RPMI7951 (cell line): ENCODE measurements at regions not wholly inside any gene's neighbourhood (a gene's known extent, or its start where the extent isn't known, plus 50 kb on each side); places are given as distances from the start of the nearest gene placed in this dataset.
"Not testable (repeated sequence)": the region's sequence is repeated elsewhere in the genome, so short reads cannot be mapped to it uniquely, and the experiment has no call there.

Source experiments
- DNase-seq: peaks from one replicate; pipeline ENCODE4 v3.0.0-alpha.2; 2012; ENCODE audit warnings: low read depth

DNA sequence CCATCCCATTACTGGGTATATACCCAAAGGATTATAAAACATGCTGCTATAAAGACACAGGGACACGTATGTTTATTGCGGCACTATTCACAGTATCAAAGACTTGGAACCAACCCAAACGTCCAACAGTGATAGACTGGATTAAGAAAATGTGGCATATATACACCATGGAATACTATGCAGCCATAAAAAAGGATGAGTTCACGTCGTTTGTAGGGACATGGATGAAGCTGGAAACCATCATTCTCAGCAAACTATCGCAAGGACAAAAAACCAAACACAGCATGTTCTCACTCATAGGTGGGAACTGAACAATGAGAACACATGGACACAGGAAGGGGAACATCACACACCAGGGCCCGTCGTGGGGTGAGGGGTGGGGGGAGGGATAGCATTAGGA, 106.1 kb downstream of the CHD1L start:
- DNase-seq, result not testable (repeated sequence)

- no peak for DNase-seq
Observed at GRCh38 chr1:147349533-147349932, 107.0 kb downstream of the CHD1L start.

GRCh38 chr1:147351140-147351835, 108.8 kb downstream of the CHD1L start:
- DNase-seq, result no peak

DNA sequence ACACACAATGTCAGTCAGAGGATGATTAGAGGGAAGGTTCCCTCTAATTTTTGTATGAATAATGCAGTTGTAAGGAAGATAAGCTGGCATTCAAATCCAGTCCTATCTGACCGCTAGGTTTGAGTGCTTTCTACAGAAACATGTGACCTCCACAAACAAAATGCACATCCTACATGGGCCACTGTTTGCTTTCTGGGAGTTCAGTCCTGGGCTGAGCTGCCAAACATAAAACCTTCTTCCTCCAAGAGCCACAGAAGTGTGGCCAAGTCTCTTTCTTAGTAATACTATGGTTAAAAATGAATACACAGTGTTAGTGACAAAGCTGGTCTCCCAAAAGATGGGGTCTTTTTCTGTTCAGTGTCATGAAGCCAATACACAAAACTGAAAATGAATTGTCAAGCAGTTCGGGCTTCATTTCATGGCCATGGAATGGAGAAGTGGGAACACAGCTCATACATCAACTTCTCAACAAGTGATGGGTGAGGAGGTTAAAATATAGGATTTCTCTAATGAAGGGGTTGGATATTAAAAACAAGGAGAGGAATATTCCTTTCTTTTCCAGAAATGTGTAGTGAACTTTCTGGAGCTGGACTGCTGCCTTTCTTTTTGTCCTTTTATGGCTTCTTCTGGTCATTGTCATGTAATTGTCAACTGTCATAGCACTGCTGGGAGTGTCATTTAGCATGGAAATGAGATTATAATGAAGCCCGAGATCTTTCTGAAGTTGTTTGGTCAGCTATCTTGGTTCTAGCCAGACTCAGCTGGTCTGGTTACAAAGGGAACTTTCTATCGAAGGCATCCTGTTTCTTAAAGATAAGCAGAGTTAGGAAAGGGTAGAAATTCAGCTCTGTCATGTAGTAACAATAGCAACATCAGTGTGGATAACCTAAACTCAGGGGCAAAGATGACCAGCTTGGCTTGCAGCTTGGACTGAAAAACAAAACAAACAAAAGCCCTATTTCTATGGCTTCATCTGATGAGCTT, 135.1 kb downstream of the CHD1L start:
- no peak for DNase-seq

DNA sequence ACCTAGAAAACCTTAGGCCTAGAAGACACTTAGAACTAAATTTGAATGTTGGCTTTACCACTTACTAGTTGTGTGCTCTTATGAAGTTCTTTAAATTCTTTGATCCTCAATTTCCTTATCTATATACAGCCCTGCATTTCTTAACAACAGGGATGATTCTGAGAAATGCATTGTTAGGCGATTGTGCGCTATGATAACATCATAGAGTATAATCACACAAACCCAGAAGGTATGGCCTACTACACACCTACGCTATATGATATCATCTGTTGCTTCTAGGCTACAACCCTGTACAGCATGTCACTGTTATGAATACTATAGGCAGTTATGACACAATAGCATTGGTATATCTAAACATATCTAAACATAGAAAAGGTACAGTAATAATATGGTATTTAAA, 137.4 kb downstream of the CHD1L start:
- no peak for DNase-seq

- no peak for DNase-seq
Observed at GRCh38 chr1:147384804-147385203, 142.3 kb downstream of the CHD1L start.

DNA sequence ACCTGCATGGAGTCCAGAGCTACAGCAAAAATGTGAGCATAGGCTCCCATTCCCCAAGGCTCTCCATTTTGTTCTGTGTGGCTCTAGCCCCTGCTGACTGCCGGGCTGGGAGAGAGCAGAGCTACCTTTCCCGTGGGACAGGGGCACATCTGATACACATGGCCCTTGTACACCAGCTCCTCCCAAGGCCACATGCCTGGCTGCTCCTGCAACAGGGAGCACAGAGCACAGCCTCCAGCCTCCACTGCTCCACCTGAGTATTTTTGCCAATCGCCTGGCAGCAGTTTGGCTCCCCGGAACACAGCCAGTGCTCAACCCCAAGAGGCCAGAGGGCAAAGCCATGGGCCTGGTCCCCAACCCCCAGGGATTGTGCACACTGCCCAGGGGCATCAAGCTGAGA, 146.5 kb downstream of the CHD1L start:
- no peak for DNase-seq

GRCh38 chr1:147389532-147390184, 147.2 kb downstream of the CHD1L start:
- peak; percentile 49 for DNase-seq

DNA sequence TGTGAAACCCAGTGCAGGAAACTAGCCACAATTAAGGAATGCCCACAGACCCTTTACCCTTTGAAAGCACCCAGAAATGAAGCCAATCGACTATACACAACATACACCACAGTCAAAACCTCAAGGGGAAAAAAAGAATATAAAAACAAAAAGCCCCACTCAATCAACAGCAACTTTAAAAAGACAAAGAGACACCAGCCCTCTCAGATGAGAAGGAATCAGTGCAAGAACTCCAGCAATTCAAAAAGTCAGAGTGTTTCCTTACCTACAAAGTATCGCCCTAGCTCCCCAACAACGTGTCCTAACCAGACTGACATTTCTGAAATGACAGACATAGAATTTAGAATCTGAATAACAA, 147.7 kb downstream of the CHD1L start:
- no peak for DNase-seq

DNA sequence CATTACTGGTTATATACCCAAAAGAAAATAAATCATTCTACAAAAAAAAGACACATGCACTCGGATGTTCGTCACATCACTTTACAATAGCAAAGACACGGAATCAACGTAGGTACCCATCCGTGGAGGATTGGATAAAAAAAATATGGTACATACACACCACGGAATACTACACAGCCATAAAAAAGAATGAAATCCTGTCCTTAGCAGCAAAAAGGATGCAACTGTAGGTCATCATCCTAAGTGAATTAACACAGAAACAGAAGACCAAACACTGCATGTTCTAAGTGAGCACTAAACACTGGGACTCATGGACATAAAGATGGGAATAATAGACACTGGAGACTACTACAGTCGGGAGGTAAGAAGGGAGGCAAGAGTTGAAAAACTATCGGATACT, 148.6 kb downstream of the CHD1L start:
- no peak for DNase-seq

DNA sequence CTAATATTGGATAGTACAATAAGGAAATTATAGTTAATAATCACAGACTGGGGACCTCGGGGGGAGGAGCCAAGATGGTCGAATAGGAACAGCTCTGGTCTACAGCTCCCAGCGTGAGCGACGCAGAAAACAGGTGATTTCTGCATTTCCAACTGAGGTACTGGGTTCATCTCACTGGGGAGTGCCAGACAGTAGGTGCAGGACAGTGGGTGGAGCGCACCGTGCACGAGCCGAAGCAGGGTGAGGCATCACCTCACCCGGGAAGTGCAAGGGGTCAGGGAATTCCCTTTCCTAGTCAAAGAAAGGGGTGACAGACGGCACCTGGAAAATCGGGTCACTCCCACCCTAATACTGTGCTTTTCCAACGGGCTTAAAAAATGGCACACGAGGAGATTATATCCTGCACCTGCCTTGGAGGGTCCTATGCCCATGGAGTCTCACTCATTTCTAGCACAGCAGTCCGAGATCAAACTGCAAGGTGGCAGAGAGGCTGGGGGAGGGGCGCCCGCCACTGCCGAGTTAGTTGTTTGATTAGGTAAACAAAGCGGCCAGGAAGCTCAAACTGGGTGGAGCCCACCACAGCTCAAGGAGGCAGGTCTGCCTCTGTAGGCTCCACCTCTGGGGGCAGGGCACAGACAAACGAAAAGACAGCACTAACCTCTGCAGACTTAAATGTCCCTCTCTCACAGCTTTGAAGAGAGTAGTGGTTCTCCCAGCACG, 138.8 kb upstream of the BCL9 start:
- not testable (repeated sequence) for DNase-seq

DNA sequence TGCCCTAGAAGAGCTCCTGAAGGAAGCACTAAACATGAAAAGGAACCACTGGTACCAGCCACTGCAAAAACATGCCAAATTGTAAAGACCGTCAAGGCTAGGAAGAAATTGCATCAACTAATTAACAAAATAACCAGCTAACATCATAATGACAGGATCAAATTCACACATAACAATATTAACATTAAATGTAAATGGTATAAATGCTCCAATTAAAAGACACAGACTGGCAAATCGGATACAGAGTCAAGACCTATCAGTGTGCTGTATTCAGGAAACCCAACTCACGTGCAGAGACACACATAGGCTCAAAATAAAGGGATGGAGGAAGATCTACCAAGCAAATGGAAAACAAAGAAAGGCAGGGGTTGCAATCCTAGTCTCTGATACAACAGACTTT, 137.0 kb upstream of the BCL9 start:
- not testable (repeated sequence) for DNase-seq

DNA sequence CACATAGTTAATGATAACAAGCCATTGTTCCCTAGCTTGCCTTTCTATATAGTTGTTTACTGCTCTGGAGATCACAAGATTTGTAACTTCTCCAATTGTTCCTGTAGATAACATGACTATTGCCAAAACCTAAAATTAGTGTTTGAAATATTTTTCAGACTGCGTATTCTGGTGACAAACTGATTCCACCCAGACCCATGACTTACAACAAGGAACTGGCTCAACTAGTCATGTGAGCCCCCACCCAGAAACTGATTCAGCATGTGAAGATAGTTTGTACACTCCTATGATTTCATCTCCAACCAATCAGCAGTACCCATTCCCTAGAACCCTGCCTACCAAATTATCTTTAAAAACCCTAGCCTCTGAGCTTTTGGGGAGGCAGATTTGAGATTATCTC, 131.4 kb upstream of the BCL9 start:
- DNase-seq, result no peak

DNA sequence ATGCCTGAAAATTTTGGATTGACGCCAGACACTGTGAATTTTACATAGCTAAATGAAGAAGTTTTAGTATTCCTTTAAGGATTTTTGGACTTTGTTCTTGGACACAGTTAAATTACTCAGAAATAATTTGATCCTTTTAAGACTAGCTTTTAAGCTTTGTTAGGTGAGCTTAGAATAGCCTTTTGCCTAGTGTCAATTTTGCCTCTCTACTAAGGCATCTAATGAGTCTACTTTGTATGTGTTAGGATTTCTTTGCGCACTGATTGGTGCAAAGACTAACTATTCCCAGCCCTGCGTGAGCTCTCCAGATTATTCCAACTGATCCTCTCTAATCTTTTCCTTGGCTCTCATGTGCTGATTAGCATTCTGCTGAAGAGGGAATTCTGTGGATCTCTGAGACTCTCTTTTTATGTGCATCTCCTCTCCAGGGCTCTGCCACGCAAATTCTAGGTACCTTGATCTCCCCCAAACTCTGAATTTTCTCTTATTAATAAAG, 128.1 kb upstream of the BCL9 start:
- no peak for DNase-seq

DNA sequence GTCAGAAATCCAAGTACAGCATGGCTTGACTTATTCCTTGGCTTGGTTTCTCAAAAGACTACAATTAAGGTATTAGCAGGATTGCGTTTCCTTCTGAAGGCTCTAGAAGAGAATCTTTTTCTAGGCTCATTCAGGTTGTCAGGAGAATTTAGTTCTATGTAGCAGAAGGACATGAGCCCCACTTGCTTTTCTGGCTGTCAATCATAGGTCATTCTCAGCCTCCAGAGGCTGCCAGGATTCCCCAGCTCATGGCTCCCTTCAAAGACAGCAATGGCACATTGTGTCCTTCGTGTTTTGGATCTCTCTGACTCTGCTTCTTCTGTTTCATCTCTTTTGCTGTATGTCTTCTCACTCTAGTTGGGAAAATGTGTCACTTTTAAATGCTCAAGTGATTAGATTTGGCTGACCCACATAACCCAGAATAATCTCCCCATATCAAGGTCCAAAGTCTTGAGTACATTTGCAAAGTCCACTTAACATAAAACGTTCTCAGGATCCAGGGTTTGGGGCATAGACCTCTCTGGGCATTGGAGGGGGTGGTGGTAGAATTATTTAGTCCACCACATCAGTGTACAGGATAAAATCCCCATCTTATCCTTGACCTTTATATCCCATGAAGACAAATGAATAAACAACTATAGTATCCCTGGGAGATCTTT, 126.7 kb upstream of the BCL9 start:
- no peak for DNase-seq

DNA sequence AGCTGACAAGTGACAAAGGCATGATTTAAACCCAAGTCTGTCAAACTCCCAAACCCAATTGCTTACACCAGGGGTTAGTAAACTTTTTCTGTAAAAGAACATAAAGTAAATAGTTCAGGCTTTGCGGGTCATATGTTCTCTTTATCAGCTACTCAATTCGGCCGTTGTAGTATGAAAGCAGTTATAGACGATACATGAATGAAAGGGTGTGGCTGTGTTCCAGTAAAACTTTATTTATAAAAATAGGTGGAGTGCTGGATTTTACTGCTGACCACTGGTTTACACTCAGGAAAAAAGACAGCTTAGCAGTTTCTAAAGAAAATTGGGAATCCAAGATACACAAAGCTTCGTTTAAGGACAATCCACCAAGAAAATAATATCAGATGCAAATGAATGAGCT, 124.3 kb upstream of the BCL9 start:
- no peak for DNase-seq

GRCh38 chr1:147423100-147423827, 118.0 kb upstream of the BCL9 start:
- DNase-seq, result not testable (repeated sequence)

DNA sequence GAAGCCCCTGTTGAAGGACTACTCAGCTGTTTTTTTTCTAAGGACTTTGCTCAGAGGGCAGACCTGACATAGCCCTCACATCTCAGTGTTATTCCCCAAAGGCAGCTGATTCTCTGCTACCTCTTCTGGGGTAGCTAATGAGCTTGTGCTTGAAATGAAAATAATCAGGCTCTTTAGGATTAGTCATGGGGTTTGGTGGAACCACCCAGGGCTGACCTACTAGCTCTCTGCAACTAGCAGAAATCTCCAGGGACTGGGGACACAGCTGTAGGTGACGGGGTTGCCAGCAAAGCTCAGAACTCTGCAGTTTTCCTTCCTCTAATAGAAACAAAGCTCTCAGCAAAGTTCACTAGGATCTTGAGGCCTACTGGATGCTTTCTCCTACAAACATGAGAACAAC, 106.4 kb upstream of the BCL9 start:
- no peak for DNase-seq

DNA sequence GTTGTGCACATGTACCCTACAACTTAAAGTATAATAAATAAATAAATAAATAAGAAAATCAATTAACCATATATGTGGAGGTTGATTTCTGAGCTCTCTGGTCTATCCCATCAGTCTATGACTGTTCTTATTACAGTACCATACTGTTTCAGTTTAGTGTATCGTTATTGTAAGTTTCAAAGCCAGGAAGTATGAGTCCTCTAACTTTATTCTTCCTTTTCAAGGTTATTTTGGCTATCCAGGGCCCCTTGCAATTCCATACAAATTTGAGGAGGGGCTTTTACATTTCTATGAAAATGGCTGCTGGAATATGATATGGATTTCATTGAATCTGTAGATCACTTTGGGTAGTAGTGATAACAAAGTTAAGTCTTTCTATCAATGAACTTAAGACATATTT, 96.9 kb upstream of the BCL9 start:
- no peak for DNase-seq

- DNase-seq, result no peak
Observed at GRCh38 chr1:147451628-147452027, 89.7 kb upstream of the BCL9 start.

DNA sequence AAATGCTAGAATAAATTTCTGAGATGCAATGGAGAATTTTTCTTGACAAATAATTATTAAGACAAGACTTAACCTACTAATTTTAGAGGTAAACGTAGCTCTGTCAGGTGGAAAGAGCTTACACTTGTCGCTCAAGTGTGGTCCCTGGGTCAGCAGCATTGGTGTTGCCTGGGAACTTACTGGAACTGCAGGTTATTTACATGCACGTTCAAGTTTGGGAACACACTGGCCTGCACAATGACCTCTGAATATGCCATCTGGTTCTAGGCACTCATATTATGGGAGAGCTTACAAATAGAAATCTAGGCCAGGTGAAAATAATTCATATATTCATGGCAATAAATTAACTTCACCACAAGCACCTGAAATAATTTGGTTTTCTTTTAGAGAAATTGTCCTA, 88.5 kb upstream of the BCL9 start:
- no peak for DNase-seq
